Stimulated activated CD4-positive, alpha-beta T cell treated with anti-CD3 and anti-CD28 coated beads, Interleukin-1b, Interleukin-23, amount 100 ng/mL, for 48 hours (primary cell): ENCODE measurements at regions not wholly inside any gene's neighbourhood (a gene's known extent, or its start where the extent isn't known, plus 50 kb on each side); places are given as distances from the start of the nearest gene placed in this dataset.
A peak's percentile ranks its signal among the peaks of the same experiment; 100 is the strongest.
"Not testable (repeated sequence)": the region's sequence is repeated elsewhere in the genome, so short reads cannot be mapped to it uniquely, and the experiment has no call there.

Source experiments
- DNase-seq: peaks from one replicate; pipeline ENCODE4 v3.0.0-alpha.2; 2020

DNA sequence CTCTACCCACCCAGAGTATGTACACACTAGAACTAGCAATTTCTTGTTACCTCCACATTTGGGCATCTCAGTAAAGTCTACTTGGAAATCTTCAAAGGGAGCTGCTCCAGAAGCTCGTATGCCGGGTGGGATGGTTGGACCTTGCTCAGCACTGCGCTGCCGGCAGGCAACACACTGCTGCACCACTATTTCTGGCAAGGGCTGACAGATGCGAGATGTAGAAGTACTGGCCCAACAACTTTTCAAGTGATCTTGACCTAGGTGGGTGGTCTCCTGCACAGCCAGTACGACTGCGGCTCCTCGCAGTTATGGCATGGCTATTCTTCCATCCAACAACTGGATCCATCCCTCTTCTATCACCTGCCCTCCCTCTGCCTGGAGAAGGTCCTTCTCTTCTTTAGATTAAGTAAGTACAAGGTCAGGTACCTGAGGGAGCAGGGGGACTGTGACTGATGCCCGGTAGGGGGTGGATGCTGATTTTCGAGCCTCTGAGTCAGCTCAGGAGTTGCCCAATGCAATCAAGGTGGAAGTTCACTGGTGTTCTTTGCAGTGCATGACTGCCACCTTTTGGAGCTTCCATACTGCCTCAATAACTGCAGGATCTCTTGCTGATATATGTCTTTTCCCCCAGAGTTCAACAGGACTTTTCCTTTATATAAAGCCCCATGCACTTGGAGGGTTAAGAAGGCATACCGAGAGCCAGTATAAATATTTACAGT, 100.4 kb upstream of the SLC1A4 start:
- no peak for DNase-seq

DNA sequence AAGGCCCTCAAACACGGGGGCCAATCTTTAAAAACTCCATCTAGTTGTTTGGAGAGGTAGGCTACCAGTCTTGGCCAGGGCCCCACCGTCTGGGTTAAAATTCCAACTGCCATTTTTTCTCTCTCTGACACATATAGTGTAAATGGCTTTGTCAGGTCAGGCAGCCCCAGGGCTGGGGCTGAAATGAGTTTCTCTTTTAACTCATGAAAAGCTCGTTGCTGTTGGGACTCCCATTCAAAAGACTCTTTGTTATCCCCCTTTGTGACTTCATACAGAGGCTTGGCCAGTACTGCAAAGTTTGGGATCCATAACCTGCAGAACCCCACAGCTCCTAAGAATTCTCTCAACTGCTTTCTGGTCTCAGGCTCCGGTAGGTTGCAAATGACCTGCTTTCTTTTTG, 99.4 kb upstream of the SLC1A4 start:
- no peak for DNase-seq

DNA sequence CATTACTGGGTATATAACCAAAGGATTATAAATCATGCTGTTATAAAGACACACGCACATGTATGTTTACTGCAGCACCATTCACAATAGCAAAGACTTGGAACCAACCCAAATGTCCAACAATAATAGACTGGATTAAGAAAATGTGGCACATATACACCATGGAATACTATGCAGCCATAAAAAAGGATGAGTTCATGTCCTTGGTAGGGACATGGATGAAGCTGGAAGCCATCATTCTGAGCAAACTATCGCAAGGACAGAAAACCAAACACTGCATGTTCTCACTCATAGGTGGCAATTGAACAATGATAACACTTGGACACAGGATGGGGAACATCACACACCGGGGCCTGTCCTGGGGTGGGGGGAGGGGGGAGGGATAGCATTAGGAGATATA, 92.6 kb upstream of the SLC1A4 start:
- not testable (repeated sequence) for DNase-seq

DNA sequence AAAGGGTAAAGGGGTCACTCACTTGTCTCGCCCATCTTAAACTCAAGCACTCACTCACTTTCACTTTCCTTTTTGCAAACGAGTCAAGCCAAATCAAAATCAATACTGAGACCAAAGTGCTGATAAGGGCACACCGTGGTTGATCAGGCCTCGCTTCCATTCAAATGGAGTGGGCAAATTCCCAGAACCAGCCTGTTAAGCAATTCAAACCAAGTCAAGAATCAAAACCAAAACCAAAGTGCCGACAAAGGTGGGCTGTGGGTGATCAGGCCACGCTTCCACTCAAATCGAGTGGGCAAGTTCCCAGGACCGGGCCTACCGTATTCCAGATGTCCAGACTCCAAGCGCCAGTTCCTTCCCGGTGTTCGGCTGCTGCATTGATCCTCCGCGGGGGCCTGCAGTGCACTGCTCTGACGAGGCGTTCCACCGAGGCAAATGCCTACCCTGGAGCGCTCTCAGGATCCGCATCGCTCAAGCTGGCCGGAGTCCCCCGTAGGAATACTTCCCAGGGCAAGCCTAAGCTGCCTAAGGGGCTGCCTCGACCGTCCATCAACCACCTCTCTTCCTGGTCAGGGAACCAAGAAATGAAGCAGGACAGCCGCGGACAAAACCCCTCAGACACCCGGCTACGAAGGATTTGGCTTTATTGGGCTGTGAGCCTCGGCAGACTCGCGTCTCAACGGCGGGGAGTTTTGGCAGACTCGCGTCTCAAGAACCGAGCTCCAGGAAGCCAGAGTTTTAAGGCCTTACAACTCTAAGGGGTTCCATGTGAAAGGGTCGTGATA, 89.9 kb upstream of the SLC1A4 start:
- no peak for DNase-seq

DNA sequence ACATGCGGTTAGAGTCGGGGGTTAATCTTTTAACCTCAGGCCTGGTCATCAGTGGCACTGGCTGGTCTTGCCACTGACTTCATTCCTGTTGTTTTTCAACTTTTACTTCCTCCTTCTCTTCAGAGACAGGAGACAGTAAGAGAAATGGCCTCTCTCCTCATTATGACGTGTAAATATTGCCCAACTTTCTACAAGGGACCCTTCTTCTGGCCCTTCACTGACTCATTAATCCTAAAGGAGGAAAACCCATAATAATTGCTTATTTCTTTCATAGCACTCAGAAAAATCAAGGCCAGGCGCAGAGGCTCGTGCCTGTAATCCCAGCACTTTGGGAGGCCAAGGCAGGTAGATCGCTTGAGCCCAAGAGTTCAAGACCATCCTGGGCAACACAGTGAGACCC, 89.3 kb upstream of the SLC1A4 start:
- not testable (repeated sequence) for DNase-seq

DNA sequence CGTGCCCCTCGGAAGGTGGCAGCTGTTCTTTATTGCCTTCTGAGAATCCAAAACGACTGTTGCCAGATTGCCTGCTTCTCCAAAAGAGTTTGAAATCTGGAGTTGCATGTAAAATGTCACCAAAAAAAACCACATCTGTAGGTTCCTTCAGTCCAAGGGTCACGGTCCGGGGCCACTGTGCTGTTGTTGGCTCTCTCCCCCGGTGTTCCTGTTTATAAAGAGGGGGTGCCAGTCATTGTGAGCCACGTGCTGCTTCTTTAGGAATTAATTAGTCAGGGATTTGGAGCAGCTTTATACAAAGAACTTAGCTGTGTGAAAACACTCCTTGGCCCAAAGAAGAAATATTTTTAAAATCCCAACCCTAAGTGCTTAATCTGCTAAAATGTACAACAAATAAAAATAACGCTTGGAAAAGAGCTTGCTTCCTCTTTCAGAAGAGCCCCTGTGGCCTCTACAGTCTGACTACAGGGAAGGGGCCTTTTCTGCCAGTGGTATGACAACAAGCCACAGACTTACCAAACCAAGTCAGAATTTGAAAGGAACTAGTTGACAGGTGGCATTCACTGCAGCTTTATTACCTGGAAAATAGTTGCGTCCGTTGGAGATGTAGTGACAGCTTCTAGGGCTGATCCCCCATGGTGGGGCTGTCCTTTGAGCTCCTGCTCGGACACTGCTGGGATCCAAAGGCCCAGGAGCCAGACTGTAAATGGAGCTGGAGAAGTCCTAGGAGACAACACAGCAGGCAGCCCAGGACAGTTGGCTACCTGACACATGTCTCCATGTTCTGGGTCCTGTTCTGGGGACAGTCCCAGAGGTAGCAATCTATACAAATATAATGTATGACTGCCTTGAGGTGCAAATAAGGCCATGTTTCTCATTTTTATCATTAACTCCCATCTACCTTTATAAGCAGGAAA, 84.5 kb upstream of the SLC1A4 start:
- no peak for DNase-seq

DNA sequence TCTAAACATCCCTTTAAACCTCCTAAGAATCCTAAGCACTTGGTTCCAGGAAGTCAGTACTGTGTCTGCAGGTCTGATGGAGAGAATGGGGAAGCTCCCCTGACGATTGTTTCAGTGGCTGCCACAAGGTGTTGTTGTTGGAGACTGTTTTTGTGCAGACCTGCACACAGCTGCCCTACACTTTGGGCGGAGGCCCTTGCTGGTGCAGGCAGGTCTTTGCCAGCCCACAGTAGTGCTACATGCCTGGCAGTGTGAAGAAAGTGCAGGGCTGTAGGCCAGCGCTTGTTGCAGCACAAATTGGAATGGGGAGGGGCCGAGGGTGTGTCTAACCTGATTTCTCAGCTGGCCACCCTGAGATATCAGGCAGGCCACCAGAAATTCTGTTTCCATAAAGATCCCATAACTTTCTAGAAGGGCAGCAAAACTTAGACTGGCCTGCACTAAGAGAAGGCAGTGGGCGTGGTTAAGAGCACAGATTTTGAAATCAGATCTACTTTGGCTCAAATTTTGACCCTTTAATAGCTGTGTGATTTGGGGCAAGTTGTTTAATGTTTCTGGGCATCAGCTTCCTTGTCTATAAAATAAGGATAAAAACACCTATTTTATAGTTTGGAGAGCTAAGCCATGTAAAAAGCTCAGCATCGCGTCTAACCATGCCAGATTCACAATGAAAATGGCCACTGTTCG, 83.7 kb upstream of the SLC1A4 start:
- DNase-seq: no peak

DNA sequence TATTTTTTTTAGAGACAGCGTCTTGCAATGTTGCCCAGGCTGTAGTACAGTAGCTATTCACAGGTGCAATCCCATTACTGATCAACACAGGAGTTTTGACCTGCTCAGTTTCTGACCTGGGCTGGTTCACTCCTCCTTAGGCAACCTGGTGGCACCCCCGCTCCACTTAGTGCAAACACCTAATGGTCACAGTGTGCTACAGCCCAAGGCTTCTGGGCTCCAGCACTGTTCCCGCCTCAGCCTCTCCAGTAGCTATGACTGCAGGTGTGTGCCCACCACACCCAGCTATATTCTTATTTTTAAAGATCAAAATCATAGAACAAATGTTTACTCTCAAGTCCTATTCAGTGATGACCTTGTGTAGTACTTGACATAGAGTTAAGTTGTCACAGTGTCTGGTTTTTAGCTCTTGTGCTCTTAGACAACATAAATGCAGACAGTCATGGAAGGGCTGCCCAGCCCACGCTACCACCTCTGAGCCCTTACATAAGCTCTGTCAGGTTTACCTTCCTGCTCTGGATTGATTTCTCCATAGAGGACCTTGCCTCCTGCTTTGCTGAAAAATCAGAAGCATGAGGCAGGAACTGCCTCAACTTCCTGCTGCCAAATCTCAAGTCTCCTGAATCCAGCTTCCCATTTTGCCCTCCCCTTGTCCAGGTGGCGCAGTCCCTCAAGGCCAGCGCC, 82.2 kb upstream of the SLC1A4 start:
- no peak for DNase-seq

DNA sequence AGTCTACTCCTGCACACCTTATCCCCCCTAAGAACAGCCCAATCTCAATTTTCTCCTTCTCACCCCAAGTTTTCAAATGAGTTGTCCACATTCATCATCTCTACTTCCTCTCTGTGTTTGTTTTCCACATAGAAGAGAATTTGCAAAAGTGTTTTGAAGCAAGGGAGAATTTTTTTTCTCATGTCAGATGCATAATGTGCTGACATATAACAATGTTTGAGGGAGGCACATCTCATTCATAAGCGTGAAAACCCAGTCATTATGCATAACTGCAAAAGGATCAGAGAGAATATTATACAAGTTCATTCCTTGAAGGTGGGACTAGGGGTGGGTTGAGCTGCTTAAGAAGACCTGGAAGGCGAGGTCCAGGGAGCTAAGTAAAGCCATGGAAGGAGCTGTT, 80.8 kb upstream of the SLC1A4 start:
- DNase-seq: no peak

DNA sequence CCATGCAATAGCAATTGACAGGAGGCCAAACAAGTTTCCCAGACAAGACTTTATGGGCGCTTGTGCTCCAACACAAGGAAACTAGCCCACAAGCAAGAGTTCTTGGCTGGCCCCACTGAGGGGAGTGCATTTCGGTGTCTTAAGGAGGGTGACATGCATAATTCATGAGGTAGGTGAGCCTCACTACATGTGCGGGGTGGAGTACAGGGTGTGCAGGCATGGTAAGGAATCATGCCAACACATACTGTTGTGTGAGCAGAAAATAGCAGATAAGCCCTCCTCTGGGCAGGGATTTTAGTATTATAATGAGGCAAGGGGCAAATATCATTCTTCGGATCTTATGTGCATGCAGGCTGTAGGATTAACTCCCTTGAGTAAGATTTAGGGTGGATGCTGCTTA, 78.7 kb upstream of the SLC1A4 start:
- no peak for DNase-seq

DNA sequence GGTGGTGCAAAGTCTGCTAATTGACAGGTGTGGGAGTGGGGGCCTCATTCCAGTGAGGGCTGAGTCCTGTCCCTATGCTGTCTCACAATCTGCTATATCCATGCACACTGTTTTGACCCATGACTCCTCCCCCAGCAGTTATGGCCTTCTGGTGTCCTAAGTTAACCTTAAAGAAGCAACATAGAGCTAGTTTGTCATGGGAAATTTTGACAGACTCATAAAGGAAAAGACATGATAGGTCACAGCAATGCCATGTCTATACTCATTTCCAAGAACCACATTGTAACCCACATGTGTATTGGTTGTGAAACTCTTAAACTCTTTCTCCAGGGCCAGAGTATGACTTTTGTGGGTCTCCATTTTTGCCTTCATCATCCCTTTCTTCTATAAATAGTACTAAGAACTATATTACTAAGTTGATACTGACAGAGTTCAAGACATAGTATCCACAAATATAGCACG, 78.2 kb upstream of the SLC1A4 start:
- peak; percentile 31 for DNase-seq

DNA sequence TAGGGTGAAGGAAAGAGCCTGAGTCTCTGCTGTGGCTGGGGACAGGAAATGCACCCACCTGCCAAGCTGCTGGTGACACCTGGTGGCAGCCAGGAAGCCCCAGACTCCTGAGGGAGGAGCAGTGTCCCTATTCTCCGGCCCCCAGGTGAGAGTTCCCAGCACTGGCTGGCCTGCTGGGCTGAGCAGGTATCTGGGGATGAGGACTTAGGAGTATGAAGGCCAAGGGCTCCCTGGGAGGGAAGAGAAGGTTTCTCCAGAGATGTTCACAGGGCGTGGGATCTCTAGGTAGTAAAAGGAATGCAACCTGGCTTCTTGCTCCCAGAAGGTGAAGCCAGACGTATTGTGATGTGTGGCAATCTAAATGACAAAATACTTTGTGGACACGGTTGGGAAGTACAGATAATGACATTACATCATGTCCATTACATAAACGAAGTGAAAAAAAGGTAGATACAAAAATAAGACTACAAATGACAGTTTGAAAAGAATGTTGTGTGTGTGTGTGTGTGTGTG, 75.8 kb upstream of the SLC1A4 start:
- no peak for DNase-seq

DNA sequence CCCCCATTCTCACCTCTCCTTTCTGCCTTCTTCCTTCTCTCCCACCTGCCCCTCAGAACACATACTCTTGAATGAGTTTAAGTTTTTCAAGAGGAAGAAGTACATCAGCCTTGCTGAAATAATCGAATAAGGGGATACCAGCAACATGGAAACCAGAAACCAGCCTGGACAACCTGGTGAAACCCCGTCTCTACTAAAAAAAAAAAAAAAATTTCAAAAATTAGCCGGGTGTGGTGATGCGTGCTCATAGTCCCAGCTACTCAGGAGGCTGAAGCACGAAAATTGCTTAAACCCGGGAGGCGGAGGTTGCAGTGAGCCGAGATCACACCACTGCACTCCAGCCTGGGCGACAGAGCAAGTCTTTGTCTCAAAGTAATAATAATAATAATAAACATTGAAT, 75.0 kb upstream of the SLC1A4 start:
- no peak for DNase-seq

DNA sequence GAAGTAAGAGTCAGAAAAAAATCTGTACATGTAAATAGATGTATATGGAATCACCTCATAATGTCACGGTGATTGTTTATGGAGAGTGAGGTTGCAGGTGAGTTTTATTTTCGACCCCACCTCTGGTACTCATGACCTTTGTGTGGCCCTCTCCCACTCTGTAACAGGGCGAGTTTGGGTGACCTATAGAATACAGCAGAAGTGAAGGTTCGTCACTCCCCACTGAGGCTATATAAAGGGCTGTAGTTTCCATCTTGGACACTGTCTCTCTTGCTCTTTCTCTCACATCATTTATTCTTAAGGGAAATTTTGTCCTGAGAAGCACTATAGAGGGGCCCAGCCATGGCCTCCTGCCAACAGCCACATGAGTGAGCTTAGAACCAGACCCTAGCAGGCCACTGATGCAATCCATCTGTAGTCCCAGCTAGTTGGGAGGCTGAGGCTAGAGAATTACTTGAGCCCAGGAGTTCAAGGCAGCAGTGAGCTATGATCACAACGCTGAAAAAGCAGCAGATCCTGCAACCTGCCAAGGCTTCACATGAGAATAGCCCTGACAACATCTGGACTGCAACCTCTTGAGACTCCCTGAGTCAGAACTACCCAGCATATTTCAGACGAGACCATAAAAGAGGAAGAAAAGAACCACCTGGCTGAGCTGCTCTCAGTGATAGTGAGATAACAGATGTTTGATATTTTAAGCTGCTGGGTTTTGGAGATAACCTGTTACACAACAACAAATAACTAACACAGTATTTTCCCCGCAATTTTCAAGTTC, 74.3 kb upstream of the SLC1A4 start:
- no peak for DNase-seq

DNA sequence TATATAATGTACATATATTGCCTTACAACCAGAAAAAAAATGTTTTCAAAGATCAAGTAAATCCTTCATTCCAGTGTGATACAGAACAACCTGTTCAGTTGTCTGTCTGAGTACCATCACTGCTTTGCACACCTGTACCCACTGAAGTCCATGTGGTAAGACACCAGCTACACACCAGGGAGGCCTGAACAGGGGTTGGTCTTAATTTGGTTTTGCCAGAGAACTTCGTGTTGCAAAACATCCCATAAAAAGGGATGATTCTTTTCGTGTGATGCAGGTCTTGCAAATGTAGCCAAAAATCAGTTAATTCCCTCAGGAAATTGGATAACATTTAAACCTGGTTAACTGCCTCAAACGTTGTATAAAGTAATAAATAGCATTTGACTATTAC, 73.7 kb upstream of the SLC1A4 start:
- DNase-seq: no peak

DNA sequence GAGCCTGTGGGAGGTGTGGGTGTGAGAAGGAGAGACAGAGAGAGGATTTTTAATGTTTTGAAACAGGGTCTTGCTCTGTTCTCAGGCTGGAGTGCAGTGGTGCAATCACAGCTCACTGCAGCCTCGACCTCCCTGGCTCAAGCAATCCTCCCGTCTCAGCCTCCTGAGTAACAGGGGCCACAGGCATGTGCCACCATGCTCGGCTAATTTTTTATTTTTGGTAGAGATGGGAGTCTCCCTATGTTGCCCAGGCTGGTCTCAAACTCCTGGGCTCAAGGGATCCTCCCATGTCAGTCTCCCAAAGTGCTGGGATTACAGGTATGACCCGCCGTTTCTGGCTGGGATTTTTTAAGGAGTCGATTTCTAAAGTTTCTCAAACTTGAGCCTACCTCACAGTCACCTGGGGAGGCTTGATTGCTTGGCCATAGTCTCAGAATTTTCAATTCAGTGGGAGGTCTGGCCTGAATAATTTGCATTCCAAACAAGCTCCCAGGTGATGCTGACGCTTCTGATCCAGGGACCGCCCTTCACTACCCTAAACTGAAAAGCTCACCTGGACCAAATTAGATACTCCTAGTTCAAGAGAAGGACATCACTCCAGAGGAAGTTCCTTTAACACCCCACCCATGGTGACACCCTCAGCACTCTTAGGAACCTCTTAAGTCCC, 70.8 kb upstream of the SLC1A4 start:
- no peak for DNase-seq

DNA sequence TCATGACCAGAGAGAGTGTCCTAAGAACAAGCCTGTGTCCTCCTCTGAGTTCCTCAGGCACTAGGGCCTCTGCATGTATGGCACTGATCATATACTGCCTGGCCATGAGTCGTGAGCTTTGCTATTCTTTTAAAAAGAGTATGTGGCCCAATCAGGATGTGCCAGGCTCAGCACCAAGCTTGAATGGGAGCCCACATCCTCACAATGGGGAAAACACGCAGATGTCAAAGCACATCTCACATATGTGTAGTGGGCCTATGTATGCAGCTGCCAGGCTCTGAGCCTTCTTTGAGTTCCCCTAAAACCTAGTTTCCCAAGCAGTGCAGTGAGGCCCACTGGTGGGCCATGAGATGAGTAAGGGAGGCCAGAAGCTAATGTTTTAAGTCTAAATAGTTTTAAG, 69.9 kb upstream of the SLC1A4 start:
- no peak for DNase-seq

DNA sequence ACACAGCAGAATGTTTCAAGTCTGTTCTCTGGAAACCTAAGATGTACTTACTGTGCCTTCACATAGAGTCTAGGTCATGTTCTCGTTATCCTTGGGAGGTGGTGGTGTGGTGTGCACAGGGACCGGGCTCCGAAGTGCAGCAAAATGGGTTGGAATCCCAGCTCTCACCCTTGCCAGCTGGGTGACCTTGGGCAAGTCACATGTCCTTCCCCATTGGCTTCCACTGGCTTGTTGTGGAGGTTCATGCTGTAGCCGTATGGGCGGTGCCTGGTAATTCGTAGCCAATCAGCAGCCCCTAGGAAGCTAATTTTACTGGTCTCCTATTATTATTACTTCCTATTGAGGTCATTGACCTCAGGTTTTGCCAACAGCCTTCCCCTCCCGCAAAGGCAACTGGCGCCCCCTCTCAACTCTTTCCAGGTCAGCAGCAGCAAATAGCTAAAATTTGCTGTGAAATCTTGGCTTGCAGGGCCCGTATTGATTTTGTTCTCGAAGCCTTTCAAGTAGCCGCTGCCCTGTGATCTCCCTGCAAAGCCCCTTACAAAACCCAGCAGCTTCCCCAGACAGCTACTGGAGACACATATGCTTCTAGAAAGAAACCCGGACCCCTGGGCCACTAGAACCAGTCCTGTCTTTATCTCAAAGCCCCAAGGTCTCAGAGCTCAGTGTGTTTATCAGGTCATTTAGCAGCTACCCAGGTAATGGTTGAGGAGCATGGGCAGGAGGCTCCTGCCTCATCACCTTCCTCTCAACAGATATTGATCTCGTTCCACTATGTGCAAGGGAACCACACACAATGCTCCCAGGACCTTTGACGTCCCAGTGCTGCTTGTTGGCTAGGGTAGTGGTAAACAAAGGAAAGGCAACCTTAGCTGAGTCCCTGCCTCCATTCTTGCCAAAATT, 66.5 kb upstream of the SLC1A4 start:
- DNase-seq: no peak

DNA sequence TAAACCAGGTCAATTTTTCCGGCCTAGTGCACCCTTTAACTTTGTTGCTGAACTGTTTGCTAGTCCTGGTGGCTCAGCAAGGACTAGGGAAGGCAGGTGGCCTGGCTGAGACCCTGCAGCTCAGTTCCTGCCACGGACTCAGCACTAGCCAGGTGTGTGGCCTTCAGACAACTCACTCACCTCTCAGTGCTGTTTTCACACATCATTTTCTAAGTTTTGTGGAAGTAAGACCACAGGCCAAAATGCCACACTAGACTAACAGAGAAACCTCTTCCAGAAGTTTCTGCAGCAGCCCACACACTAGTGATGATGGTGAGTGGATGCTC, 65.9 kb upstream of the SLC1A4 start:
- no peak for DNase-seq
